NCI-H2171 treated with DMSO at 0.1 percent for 48 hours (cell line): ENCODE measurements at regions not wholly inside any gene's neighbourhood (a gene's known extent, or its start where the extent isn't known, plus 50 kb on each side); places are given as distances from the start of the nearest gene placed in this dataset.
A peak's percentile ranks its signal among the peaks of the same experiment; 100 is the strongest.
"Not testable (repeated sequence)": the region's sequence is repeated elsewhere in the genome, so short reads cannot be mapped to it uniquely, and the experiment has no call there.

ENCODE experiments used
- DNase-seq: peaks from one replicate; lab custom pipeline; 2025; lab: John Stamatoyannopoulos, UW

DNA sequence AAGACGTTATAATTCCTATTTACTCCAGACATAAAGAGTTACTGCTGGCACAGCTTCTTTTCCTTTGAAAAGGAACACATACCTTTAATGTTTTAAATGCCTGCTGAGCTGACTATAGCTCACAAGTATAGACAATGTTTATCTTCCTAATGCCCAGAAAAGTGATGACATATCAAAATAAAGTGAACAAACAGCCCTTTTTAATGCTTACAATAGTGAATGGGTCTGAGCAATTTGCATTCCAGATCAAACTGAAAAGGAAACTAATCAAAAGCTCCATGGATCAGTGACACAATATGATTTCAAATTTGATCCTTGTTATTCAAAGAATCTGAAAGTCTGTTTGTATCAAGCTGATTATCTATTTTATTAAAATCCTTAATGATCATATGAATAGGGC lies 233.6 kb upstream of the SEMA3E start:
- DNase-seq, result no peak

DNA sequence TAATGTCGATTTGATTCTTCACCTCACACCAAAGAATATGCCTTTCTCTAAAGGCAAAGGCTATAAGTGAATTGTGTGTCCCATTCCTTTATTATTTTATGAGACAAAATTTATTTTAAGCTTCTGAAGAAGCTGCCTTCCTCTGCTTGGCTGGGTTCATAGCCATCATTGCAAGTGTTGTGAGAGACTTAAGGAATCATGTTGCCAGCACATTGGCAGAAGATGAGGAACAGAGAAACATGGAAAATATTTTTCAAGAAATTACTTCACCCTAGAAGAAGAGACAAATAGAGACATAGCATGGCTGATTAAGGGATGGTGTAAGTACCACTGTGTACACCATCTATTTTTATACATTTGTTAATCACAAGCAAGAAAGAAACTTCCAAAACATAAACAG lies 230.1 kb upstream of the SEMA3E start:
- DNase-seq, result no peak

GRCh38 chr7:83878614-83879013 lies 229.7 kb upstream of the SEMA3E start:
- DNase-seq, result no peak

DNA sequence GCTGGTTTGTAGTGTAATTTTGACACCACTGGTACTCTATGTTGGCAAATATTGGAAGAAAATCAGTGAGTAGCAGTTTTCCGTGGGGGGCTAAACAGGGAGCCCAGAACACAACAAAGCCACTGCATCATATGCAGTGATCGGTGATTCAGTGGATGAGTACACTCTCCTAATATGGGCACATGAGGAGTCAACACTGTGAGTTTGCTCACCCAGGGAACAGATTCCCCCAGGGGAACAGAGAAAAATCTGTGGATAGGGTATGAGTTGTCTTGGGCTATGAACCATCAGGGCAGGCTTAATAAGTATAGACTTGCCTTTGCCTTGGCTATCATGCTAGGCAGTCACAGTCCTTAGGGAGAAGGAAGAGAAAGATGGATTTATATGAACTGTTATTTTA lies 227.7 kb upstream of the SEMA3E start:
- peak; percentile 71 for DNase-seq

DNA sequence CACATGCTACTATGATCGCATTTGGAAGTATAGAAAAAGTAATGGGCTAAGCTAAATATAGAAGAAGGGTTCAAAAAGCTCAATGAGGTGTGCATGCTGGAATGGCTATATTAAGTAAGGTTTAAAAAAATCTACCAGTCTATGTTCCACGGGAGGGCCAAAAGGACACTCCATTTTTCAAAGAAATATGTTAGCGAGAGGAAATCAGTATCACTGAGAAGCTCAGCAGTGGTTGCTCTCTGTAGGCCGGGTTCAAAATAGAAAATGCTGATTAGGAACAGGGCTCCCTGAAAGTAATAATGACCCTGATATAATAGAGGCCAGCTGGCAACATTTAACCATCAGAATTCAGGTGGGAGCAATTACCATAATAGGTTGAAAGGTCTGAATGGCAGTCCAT lies 224.5 kb upstream of the SEMA3E start:
- no peak for DNase-seq

GRCh38 chr7:83872501-83872900 lies 223.6 kb upstream of the SEMA3E start:
- no peak for DNase-seq

DNA sequence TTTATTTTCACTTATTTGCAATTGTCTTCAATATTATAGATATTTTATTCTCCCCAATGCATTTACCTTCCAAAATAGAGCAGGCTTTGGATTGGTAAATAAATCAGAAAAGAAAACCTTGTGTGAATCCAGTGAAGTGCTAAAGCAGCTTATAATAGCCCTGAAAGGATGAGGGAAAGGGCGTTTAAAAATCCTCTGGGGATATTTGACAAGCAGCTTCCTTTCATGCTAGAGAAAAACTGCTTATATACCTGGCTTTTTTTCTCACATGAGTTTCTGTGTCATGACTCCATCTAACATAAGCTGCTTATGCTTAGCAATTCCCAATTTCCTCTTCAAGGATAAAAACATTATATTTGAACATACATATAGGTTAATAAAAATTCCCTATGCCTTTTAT lies 221.6 kb upstream of the SEMA3E start:
- peak; percentile 17 for DNase-seq

- no peak for DNase-seq
These were observed 217.6 kb upstream of the SEMA3E start for GRCh38 chr7:83866582-83866981.

DNA sequence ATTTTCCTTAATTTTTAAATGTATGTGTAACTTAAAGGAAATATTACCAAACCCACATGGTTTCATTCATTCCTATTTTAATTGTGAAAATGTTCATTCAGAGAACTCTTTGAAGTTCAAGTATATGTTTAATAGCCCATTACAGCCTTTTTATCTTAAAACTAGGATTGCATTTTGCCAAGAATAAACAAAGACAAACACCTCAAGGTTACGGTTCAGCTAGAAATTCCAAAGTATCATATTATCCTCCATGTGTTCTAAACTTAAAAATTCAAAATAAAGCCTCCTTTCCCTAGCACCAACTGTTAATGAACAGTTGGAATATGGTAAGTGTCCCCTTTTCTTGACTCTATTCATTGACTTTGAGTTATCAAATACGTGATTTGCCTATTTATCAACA lies 215.6 kb upstream of the SEMA3E start:
- DNase-seq, result no peak

DNA sequence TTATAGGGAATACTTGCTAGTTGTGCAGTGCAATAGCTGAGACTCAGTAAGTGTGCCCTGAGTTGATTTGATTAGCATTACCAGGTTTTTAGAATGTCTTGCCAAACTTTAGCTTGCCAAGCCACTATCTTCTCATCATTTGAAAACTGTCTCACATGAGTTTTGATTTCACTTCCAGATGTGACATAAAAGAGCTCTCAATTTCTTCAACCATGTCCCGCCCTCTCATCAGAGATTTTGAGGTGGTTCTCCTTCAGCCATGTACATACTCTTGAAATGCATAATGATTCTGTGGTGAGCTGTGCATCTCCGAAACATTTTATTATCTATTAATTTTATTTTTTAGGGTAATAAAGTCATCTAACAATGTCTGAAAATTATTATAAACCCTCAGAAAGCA lies 215.0 kb upstream of the SEMA3E start:
- DNase-seq, result no peak

GRCh38 chr7:83861876-83862275 lies 212.9 kb upstream of the SEMA3E start:
- DNase-seq, result no peak

GRCh38 chr7:83859827-83860226 lies 210.9 kb upstream of the SEMA3E start:
- DNase-seq, result no peak

- DNase-seq, result no peak
These were observed 208.8 kb upstream of the SEMA3E start for GRCh38 chr7:83857691-83858090.

GRCh38 chr7:83856094-83856493 lies 207.2 kb upstream of the SEMA3E start:
- DNase-seq, result no peak

GRCh38 chr7:83852136-83852535 lies 203.2 kb upstream of the SEMA3E start:
- DNase-seq, result no peak

DNA sequence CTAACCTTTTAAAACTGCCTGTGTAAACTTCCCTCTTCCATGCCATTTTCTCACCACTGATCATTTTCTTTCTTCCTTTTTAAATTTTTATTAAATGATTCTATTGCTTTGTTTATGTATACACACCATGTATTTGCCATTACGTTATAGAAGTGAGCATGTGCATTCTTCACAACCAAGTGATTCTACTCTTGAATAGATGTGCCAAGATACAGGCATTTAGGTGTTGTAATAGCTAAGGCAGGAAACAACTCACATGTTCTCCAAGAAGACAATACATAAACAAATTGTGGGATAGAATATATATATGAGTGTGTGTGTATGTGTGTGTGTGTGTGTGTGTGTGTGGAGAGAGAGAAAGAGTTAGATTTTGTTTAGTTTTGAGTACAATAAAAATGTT lies 202.6 kb upstream of the SEMA3E start:
- DNase-seq, result no peak

DNA sequence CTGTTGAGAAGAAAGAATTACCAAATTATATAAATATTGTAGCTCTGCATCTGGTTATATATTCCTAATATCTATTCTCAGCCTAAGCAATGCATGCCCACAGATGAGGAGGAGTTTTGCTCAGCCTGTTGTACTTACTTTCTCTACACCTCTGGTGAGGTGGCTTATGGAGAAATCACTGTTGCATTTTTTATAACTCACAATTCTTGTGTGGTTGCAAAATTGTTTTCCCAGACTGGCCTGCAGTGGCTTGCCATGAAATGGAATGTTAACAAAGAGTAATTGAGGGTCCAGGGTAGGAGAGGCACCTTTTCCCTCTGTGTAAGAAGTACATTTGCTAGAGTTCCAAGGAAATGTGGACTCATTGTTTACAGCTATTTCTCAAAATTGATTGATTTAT lies 202.0 kb upstream of the SEMA3E start:
- DNase-seq, result no peak

DNA sequence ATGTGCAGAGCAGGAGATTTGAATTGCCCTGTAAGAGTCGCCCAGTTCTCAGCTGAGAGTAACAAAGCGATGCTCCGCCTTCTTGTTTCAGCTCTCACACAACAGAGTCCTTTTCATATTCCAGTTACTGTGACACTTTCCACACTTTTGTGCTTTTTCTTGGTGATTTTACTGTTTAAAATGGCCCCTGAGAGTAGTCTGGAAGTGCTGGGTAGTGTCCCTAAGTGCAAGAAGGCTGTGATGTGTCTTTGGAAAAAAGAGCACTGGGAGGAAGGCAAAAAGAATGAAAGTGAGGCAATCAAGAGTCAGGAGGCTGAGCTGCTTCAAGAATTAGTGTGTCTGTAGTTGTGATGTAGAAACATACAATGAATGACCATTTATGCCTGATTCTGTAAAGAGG lies 201.2 kb upstream of the SEMA3E start:
- no peak for DNase-seq

GRCh38 chr7:83849131-83849530 lies 200.2 kb upstream of the SEMA3E start:
- DNase-seq, result no peak

- no peak for DNase-seq
These were observed 194.0 kb upstream of the SEMA3E start for GRCh38 chr7:83842894-83843293.

- no peak for DNase-seq
These were observed 188.7 kb upstream of the SEMA3E start for GRCh38 chr7:83837683-83838082.

DNA sequence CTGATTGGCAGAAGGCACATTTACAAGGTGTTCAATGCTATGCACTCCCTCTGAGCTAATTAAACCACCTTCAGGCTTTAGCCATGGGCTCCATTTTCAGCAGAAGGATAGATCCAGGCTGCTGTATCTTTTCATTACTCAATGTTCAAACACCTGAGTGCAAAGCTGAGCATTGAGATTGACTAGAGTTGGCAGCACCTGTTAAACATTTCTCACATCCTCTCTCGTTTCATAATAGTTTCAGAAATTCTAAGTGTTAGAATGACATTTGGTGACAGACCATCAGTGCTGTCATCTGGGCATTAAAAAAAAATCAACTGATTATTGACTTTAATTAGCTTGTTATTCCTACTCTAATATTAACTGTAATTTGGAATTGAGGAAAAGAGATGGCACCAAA lies 187.1 kb upstream of the SEMA3E start:
- DNase-seq, result peak; percentile 23

- DNase-seq, result no peak
These were observed 186.5 kb upstream of the SEMA3E start for GRCh38 chr7:83835424-83835823.

DNA sequence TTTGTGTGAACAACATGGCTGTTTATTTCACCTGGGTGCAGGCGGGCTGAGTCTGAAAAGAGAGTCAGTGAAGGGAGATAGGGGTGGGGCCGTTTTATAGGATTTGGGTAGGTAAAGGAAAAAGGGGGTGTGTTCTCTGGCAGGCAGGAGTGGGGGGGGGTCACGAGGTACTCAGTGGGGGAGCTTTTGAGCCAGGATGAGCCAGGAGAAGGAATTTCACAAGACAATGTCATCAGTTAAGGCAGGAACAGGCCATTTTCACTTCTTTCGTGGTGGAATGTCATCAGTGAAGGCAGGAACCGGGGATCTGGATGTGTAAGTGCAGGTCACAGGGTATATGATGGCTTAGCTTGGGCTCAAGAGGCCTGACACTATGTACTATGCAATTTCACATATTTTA lies 184.8 kb upstream of the SEMA3E start:
- DNase-seq, result not testable (repeated sequence)

- DNase-seq, result no peak
These were observed 183.1 kb upstream of the SEMA3E start for GRCh38 chr7:83832009-83832408.
